ENCODE measurements at regions not wholly inside any gene's neighbourhood (a gene's known extent, or its start where the extent isn't known, plus 50 kb on each side); places are given as distances from the start of the nearest gene placed in this dataset.

GRCh38 chr12:13817131-13817530 is 164.3 kb downstream of the GRIN2B start:
- dilution Hi-C loops (cut with HindIII; ENCODE audit: low sequenced_read_pairs, unreplicated experiment) = no loop called here
- intact Hi-C loops (cut with micrococcal nuclease) = no loop called here
- Histone ChIP-seq H3K9me3 (ENCODE audit: control insufficient read depth, insufficient read depth, low read length) (no peaks in the 10 kb centered on the region), H2BK5ac (ENCODE audit: low read depth, low read length, poor library complexity, severe bottlenecking) (no peak overlapping the region), H3K4me3 (ENCODE audit: insufficient read depth, low read depth, low read length) (no peak overlapping the region), H3K23ac (ENCODE audit: low read depth, low read length) (no peak overlapping the region), H4K20me1 (ENCODE audit: insufficient read depth, low read length) (no peaks in the 10 kb centered on the region), H3K9me1 (ENCODE audit: insufficient read depth, low read length) (no peaks in the 10 kb centered on the region), H3K27me3 (ENCODE audit: control insufficient read depth, insufficient read depth, low read length) (no peaks in the 10 kb centered on the region), H3K79me1 (ENCODE audit: low read depth in 1 of 2, low read length in 2 of 2) (no peaks in the 10 kb centered on the region), H4K91ac (ENCODE audit: insufficient read depth, low read depth, low read length) (no peak overlapping the region), H2BK20ac (ENCODE audit: low read depth, low read length) (no peak overlapping the region), H2AK9ac (replicated peaks; ENCODE audit: low read depth, low read length, poor library complexity) (no peak overlapping the region), H3K4me2 (ENCODE audit: low read depth, low read length) (no peak overlapping the region), H2BK15ac (ENCODE audit: low read depth, low read length) (no peak overlapping the region), H3K4ac (ENCODE audit: low read depth, low read length) (no peak overlapping the region), H3K18ac (ENCODE audit: low read depth, low read length) (no peak overlapping the region), H2BK120ac (ENCODE audit: low read depth, low read length) (no peak overlapping the region), H3K56ac (ENCODE audit: extremely low read depth, insufficient read depth, low read length) (no peak overlapping the region), H3K27ac (ENCODE audit: insufficient read depth, low read length) (no peak overlapping the region), H2AFZ (replicated peaks; ENCODE audit: low read length, poor library complexity) (no peak overlapping the region), H3K9ac (ENCODE audit: low read depth, low read length) (no peak overlapping the region), H2AK5ac (ENCODE audit: low read depth, low read length) (no peak overlapping the region), H3K36me3 (ENCODE audit: control insufficient read depth, insufficient read depth, low read length) (no peaks in the 10 kb centered on the region), H3K4me1 (ENCODE audit: control insufficient read depth, insufficient read depth, low read length) (no peaks in the 10 kb centered on the region), H4K8ac (ENCODE audit: low read depth in 2 of 2, low read length in 2 of 2) (no peak overlapping the region), H4K5ac (ENCODE audit: low read depth, low read length) (no peak overlapping the region), H3K14ac (replicated peaks; ENCODE audit: low read depth, low read length) (no peak overlapping the region)
- DNase-seq (no peak), ATAC-seq (ENCODE audit: low read depth) (no peak)
- TF ChIP-seq SMC3 (IDR thresholded peaks at IDR 0.05; ENCODE audit: low read depth, low read length) = no peak
- CTCF ChIA-PET = no interaction called here
- POLR2A ChIA-PET (ENCODE audit: unreplicated experiment) = no interaction called here
- WGBS, 2 experiments (ENCODE audit: extremely low coverage in 2 of 2, insufficient read length in 1 of 2) = 0% methylated on average over 1 of the region's 7 CpGs; no CpG with 5 or more reads in 1 of the 2 experiments
- in situ Hi-C loops (cut with MboI; ENCODE audit: low sequenced_read_pairs) = no loop called here
- no TSS peak for BruUV-seq (replicated peaks)

Measured in IMR-90 (cell line).